OCI-LY1 (cell line): ENCODE measurements at regions not wholly inside any gene's neighbourhood (a gene's known extent, or its start where the extent isn't known, plus 50 kb on each side); places are given as distances from the start of the nearest gene placed in this dataset.

Source experiments
- CTCF ChIP-seq: fragments of 200-600 bp; sonication (generic), shearing (Covaris generic); IDR thresholded peaks from 2 replicates; pipeline ENCODE4 v1.5.1; 2017; ENCODE audit warnings: mild to moderate bottlenecking, antibody characterized with exemption, low read length, moderate library complexity, mixed read lengths
- EZH2 ChIP-seq: fragments of 200-600 bp; sonication (generic), shearing (Covaris generic); IDR thresholded peaks from 2 replicates; pipeline ENCODE4 v1.8.0; 2017; ENCODE audit warnings: borderline replicate concordance, mixed run types, mild to moderate bottlenecking, antibody characterized with exemption, low read length, moderate library complexity, mixed read lengths

- TF ChIP-seq CTCF = no peak
- TF ChIP-seq EZH2 = no peak
Measured at GRCh38 chr9:115615000-115615401, 497.0 kb upstream of the TNC start.
